ENCODE measurements at regions not wholly inside any gene's neighbourhood (a gene's known extent, or its start where the extent isn't known, plus 50 kb on each side); places are given as distances from the start of the nearest gene placed in this dataset.

DNA sequence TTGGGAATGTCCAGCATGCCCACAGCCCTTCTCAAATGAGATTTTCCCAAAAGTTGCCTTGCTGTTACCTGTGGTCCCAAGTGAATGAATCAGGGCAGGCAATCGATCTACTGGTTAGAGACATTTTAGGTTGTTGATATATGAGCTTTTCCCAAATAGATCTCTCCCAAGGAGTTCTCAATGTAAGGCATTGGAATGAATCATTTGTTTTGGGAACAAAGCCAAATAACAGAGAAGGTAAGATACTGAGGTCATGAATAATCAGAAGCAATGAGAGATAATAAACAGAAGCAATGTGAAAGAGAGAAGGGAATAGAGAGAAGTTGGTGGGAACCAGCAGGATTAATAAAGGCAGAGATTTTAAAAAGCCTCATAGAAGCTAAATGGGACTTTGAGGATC lies 93.6 kb upstream of the FER start:
- TF ChIP-seq, protein P1, sequence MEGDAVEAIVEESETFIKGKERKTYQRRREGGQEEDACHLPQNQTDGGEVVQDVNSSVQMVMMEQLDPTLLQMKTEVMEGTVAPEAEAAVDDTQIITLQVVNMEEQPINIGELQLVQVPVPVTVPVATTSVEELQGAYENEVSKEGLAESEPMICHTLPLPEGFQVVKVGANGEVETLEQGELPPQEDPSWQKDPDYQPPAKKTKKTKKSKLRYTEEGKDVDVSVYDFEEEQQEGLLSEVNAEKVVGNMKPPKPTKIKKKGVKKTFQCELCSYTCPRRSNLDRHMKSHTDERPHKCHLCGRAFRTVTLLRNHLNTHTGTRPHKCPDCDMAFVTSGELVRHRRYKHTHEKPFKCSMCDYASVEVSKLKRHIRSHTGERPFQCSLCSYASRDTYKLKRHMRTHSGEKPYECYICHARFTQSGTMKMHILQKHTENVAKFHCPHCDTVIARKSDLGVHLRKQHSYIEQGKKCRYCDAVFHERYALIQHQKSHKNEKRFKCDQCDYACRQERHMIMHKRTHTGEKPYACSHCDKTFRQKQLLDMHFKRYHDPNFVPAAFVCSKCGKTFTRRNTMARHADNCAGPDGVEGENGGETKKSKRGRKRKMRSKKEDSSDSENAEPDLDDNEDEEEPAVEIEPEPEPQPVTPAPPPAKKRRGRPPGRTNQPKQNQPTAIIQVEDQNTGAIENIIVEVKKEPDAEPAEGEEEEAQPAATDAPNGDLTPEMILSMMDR (tag by site-specific recombination; IDR thresholded peaks at IDR 0.05) = no peak
- TF ChIP-seq HOXC10 (CRISPR knock-in tag; IDR thresholded peaks at IDR 0.05) (no peak), ZBTB17 (tag by site-specific recombination; IDR thresholded peaks at IDR 0.05) (no peak), GFI1B (tag by site-specific recombination; IDR thresholded peaks at IDR 0.05) (no peak), ZNF610 (tag by site-specific recombination; IDR thresholded peaks at IDR 0.05; ENCODE audit: borderline replicate concordance) (no peak), ZNF311 (tag by site-specific recombination; IDR thresholded peaks at IDR 0.05; ENCODE audit: borderline replicate concordance) (no peak), ZNF561 (tag by site-specific recombination; IDR thresholded peaks at IDR 0.05; ENCODE audit: borderline replicate concordance) (no peak), ZNF76 (tag by site-specific recombination; IDR thresholded peaks at IDR 0.05; ENCODE audit: borderline replicate concordance, low read depth) (no peak)
- TF ChIP-seq, protein P2, sequence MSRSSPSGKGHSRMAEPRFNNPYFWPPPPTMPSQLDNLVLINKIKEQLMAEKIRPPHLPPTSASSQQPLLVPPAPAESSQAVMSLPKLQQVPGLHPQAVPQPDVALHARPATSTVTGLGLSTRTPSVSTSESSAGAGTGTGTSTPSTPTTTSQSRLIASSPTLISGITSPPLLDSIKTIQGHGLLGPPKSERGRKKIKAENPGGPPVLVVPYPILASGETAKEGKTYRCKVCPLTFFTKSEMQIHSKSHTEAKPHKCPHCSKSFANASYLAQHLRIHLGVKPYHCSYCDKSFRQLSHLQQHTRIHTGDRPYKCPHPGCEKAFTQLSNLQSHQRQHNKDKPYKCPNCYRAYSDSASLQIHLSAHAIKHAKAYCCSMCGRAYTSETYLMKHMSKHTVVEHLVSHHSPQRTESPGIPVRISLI (tag by site-specific recombination; IDR thresholded peaks at IDR 0.05) = no peak
- TF ChIP-seq, protein P3, sequence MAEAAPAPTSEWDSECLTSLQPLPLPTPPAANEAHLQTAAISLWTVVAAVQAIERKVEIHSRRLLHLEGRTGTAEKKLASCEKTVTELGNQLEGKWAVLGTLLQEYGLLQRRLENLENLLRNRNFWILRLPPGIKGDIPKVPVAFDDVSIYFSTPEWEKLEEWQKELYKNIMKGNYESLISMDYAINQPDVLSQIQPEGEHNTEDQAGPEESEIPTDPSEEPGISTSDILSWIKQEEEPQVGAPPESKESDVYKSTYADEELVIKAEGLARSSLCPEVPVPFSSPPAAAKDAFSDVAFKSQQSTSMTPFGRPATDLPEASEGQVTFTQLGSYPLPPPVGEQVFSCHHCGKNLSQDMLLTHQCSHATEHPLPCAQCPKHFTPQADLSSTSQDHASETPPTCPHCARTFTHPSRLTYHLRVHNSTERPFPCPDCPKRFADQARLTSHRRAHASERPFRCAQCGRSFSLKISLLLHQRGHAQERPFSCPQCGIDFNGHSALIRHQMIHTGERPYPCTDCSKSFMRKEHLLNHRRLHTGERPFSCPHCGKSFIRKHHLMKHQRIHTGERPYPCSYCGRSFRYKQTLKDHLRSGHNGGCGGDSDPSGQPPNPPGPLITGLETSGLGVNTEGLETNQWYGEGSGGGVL (tag by site-specific recombination; IDR thresholded peaks at IDR 0.05) = no peak
- TF ChIP-seq, protein P4, sequence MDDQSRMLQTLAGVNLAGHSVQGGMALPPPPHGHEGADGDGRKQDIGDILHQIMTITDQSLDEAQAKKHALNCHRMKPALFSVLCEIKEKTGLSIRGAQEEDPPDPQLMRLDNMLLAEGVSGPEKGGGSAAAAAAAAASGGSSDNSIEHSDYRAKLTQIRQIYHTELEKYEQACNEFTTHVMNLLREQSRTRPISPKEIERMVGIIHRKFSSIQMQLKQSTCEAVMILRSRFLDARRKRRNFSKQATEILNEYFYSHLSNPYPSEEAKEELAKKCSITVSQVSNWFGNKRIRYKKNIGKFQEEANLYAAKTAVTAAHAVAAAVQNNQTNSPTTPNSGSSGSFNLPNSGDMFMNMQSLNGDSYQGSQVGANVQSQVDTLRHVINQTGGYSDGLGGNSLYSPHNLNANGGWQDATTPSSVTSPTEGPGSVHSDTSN (CRISPR knock-in tag; IDR thresholded peaks at IDR 0.05) = no peak
- TF ChIP-seq, protein P5, sequence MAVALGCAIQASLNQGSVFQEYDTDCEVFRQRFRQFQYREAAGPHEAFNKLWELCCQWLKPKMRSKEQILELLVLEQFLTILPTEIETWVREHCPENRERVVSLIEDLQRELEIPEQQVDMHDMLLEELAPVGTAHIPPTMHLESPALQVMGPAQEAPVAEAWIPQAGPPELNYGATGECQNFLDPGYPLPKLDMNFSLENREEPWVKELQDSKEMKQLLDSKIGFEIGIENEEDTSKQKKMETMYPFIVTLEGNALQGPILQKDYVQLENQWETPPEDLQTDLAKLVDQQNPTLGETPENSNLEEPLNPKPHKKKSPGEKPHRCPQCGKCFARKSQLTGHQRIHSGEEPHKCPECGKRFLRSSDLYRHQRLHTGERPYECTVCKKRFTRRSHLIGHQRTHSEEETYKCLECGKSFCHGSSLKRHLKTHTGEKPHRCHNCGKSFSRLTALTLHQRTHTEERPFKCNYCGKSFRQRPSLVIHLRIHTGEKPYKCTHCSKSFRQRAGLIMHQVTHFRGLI (tag by site-specific recombination; IDR thresholded peaks at IDR 0.05) = no peak
- TF ChIP-seq, protein P6, sequence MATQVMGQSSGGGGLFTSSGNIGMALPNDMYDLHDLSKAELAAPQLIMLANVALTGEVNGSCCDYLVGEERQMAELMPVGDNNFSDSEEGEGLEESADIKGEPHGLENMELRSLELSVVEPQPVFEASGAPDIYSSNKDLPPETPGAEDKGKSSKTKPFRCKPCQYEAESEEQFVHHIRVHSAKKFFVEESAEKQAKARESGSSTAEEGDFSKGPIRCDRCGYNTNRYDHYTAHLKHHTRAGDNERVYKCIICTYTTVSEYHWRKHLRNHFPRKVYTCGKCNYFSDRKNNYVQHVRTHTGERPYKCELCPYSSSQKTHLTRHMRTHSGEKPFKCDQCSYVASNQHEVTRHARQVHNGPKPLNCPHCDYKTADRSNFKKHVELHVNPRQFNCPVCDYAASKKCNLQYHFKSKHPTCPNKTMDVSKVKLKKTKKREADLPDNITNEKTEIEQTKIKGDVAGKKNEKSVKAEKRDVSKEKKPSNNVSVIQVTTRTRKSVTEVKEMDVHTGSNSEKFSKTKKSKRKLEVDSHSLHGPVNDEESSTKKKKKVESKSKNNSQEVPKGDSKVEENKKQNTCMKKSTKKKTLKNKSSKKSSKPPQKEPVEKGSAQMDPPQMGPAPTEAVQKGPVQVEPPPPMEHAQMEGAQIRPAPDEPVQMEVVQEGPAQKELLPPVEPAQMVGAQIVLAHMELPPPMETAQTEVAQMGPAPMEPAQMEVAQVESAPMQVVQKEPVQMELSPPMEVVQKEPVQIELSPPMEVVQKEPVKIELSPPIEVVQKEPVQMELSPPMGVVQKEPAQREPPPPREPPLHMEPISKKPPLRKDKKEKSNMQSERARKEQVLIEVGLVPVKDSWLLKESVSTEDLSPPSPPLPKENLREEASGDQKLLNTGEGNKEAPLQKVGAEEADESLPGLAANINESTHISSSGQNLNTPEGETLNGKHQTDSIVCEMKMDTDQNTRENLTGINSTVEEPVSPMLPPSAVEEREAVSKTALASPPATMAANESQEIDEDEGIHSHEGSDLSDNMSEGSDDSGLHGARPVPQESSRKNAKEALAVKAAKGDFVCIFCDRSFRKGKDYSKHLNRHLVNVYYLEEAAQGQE (tag by site-specific recombination; IDR thresholded peaks at IDR 0.05) = no peak
